ENCODE measurements at regions not wholly inside any gene's neighbourhood (a gene's known extent, or its start where the extent isn't known, plus 50 kb on each side); places are given as distances from the start of the nearest gene placed in this dataset.

GRCh38 chr14:56902385-56902784 is 92.1 kb upstream of the OTX2 start:
- DNase-seq: no peak

- DNase-seq: no peak
These were observed 90.4 kb upstream of the OTX2 start for GRCh38 chr14:56900726-56901125.

GRCh38 chr14:56899829-56900228 is 89.5 kb upstream of the OTX2 start:
- no peak for DNase-seq

- no peak for DNase-seq
These were observed 86.6 kb upstream of the OTX2 start for GRCh38 chr14:56896922-56897321.

- no peak for DNase-seq
These were observed 86.0 kb upstream of the OTX2 start for GRCh38 chr14:56896231-56896630.

GRCh38 chr14:56895154-56895553 is 84.9 kb upstream of the OTX2 start:
- DNase-seq: no peak

- no peak for DNase-seq
These were observed 84.3 kb upstream of the OTX2 start for GRCh38 chr14:56894591-56894991.

- DNase-seq: no peak
These were observed 82.7 kb upstream of the OTX2 start for GRCh38 chr14:56892959-56893358.

GRCh38 chr14:56891226-56891625 is 80.9 kb upstream of the OTX2 start:
- DNase-seq: no peak

GRCh38 chr14:56889705-56890104 is 79.4 kb upstream of the OTX2 start:
- no peak for DNase-seq

- no peak for DNase-seq
These were observed 78.0 kb upstream of the OTX2 start for GRCh38 chr14:56888274-56888673.

- DNase-seq: no peak
These were observed 76.9 kb upstream of the OTX2 start for GRCh38 chr14:56887216-56887615.

GRCh38 chr14:56886471-56887062 is 76.3 kb upstream of the OTX2 start:
- no peak for DNase-seq

GRCh38 chr14:56885825-56886224 is 75.5 kb upstream of the OTX2 start:
- no peak for DNase-seq

GRCh38 chr14:56884617-56885016 is 74.3 kb upstream of the OTX2 start:
- DNase-seq: no peak

- no peak for DNase-seq
These were observed 70.9 kb upstream of the OTX2 start for GRCh38 chr14:56881181-56881580.

GRCh38 chr14:56878766-56879165 is 68.5 kb upstream of the OTX2 start:
- DNase-seq: no peak

- no peak for DNase-seq
These were observed 64.9 kb upstream of the OTX2 start for GRCh38 chr14:56875104-56875675.

GRCh38 chr14:56874375-56874774 is 64.1 kb upstream of the OTX2 start:
- no peak for DNase-seq

GRCh38 chr14:56870336-56870735 is 60.1 kb upstream of the OTX2 start:
- DNase-seq: no peak

- DNase-seq: no peak
These were observed 58.4 kb upstream of the OTX2 start for GRCh38 chr14:56868660-56869059.

- DNase-seq: no peak
These were observed 52.6 kb upstream of the OTX2 start for GRCh38 chr14:56862836-56863235.

GRCh38 chr14:56860441-56860840 is 50.2 kb upstream of the OTX2 start:
- DNase-seq: no peak

Measured in right hindlimb (tissue), 1 donor.